GM18907 (cell line): ENCODE measurements at regions not wholly inside any gene's neighbourhood (a gene's known extent, or its start where the extent isn't known, plus 50 kb on each side); places are given as distances from the start of the nearest gene placed in this dataset.

ENCODE experiments used
- ATAC-seq: cut with Tn5 transposase; IDR thresholded peaks from one replicate; pipeline ENCODE4 v1.9.1; 2021; ENCODE audit warnings: mild to moderate bottlenecking, moderate library complexity; ENCODE audit not compliant: unreplicated experiment

DNA sequence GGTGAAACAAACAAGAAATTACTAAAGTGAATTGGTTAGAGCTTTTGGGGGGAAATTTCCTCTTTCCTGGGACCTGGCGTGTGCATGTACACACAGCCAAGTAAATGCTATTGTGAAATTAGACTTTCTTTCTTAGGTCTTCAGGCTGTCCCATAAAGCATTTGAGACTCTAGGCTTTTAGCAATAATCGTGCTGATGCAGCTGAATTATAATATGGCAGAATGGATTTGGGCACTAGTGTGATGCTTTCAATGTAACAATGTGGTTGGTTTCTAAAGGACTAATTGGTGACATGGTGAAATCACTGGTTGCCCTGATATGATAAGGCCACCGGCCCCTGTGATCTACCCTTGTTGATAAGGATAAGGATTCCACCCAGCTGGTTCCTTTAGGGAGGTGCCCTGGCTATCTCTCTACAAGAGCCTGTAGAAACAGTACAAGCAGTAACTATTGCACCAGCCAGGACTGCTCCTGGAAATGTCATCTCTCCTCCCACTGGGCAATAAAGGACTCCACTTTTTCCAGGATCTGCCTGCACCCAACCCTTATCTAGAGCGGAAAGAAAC is 164.1 kb downstream of the TFAP2A start:
- no peak for ATAC-seq

DNA sequence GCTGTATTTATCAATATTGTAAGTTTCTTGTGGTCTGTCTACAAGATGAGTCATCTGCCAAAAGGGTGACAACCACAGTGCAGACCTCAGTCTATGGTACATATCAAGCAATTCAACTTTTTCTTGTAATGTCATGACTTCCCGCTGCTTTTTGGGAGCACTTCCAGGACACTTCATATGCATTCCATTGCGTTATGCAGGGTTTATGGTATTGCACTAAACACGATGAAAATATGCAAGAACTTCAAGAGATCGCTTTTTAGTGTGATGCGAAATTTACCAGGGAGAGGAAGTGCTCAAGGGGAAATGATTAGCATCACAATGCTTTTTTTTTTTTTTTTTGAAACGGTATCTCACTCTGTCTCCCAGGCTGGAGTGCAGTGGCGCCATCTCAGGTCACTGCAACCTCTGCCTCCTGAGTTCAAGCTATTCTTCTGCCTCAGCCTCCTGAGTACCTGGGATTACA is 166.5 kb downstream of the TFAP2A start:
- ATAC-seq, result no peak

DNA sequence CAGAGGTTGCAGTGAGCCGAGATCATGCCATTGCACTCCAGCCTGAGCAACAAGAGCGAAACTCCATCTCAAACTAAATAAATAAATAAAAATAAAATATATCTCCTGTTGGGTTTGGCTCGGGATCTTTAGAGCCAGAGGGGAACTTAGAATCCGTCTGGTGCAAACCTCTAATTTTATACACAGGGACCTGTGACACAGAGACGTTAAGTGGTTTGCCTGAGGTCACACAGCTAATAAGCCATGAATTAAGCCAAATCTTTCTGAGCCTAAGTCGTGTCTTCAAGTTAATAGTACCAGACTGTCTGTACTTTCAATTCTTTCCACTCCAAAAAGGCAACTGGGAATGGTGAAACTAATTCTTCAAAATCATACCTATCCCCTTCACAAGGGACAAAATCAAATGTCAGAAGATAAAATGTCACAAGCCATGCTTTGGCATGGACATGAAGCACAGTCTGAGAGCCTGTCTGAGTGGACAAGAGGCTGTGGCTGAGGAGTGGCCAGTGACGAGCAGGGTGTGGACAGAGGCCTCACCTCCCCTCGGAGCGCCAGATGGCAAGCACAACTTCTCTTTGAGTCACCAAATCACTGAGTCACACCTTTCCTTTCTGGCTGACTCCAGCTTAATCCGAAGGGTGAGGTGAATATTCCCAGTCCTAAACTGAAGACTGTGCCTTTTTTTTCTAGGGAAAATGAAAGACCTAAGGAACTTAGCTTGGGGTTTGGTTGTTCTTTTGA is 177.4 kb downstream of the TFAP2A start:
- no peak for ATAC-seq

DNA sequence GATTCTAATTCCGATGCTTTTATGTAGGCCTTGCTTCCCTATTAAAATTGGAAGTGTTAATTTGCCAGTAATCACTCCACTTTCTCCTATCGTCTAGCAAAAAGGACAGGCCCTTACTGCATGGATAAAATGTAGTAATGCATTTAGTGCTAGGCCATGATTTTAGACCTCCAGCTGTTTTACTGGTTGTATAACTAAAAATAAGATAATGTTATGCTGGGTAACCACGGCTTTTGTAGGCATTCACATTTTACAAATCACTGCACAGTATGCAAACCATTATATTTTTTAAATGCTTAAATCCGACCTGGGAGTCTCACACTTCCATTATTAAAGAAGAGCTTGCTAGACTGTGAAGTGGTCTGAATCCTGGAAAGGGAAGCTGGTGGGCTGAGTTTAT is 179.5 kb downstream of the TFAP2A start:
- no peak for ATAC-seq

DNA sequence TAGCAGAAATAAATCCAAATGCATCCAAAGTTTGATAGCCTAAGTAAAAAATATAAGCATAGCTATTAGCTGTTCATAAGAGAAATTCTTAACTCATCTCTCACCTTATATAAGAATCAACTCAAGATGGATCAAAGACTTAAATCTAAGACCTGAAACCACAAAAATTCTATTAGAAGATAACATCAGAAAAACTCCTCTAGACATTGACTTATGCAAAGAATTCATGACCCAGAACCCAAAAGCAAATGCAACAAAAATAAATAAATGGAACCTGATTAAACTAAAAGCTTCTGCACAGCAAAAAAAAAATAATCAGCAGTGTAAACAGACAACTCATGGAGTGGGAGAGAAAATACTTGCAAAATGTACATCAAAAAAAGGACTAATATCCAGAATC is 184.3 kb downstream of the TFAP2A start:
- ATAC-seq, result no peak

DNA sequence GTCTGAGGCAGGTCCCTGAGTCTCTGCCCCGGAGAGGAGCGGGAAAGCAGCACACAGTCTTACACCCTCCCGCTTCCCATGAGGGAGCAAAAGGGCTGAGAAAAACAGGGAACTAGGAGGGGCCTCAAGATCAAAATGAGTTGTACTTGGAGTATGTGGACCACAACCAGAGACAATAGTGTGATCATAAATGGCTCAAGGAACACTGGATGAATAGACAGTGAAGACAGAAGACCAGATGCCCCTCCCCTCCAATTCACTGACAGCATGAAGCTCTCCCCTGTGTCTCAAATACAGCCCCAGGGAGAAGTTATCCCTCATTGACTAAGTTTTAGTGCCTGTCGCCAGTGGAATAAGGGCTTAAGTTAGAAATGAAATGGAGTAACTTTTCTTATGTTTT is 191.0 kb downstream of the TFAP2A start:
- no peak for ATAC-seq

DNA sequence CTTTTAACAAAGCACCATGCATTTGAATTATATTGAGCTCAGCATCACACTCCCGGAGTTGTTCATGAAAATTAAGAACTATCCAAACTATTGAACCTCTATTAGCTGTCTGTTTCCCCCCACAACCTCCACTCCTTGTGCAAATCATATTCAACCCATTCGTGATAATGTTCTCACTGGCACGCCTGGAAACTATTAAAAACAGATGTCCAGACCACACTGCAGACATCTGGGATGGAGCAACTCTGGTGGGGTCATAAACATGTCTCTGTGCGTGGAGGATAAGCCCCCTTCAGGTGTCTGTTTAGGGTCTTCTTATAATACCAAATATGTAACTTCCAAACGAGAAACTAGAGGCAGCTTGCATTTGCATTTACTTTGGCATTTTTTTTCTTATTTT is 193.7 kb downstream of the TFAP2A start:
- no peak for ATAC-seq

DNA sequence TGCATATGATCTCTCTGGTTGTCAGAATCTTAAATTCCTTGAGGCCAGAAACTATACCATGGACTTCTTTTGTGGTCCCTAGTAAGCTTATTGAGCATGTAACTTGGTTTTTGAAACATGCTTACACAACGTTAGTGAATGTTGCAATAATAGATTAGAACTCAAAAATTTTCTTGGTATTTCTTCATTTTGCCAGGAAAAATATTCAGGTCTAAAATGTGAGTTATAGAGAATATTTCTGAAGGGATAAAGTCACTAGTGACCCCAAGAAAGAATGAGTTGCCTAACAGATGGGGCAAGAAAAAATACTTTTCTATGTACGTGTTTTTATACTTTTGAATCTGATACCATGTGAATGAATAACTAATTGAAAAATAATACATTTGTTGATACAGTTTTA is 195.4 kb downstream of the TFAP2A start:
- no peak for ATAC-seq

DNA sequence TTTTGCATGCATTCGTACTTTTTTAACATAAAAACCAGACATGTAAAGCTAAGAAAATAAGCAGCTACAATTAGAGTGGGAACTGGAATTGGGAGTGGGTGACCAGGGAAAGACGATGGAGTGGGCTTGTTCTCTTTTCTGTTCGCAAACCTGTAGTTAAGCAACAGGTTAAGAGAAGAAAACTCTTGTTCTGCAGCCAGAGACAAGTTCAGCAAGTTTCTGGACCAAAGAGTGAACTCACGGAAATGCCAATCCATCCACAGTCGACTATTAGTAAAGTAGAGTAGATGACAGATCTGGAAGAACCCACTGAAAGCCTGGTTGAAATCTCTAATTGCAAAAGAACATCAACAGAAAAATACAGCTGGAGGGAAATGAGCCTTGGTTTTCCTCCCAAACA is 197.8 kb downstream of the TFAP2A start:
- no peak for ATAC-seq

DNA sequence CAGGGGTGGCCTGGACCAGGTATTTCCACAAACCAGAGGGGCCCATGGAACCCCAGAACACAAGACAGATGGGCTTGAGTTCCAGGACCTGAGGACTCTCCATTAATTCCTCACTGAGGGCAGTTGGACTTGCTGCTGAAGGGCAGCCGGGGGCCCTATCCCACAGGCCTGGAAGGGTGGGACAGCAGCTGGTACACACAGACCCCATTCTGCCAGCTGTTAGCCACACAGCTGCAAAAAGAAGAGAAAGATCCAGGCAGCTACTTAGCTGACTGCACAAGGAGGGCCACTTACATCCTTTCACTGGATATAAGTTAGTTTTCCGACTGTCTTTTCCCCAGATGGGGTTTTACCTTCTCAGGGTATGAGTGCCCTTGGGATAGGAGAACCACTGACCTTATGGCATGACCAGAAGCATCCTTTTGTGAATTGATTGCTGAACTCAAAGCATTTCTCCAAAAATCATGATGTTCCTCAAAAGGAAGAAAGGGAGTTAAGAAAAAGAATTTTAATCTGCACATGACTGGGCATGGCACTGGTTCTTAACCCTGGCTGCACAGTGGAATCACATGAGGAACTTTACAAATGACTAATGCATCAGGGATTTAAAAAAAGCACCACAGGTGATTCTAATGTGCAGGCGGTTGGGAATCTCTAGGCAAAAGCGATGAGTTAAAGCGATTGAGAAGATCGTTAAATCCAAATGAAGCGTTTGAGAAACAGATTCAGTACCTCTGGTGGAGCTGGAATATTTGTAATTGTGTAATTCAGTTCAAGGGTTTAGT is 199.4 kb downstream of the TFAP2A start:
- ATAC-seq, result no peak

DNA sequence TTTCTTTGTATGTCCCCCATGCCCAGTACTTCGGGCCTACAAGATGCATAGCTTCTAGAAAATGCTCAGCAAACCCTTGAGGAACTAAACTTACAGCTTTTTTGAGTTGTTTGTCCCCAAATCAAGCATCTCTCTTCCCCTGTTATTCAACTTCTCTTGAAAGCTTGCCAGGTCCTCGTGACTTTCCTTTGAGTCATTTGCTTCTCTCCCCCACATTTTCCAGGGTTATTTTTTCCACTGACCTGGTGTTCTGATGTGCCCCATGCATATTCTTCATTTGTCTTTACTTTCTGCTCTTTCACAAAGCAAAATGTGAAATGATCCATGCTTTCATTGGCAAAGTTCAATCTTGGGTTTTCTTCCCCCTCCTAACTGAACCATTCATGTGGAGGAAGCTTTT is 204.8 kb downstream of the TFAP2A start:
- no peak for ATAC-seq

DNA sequence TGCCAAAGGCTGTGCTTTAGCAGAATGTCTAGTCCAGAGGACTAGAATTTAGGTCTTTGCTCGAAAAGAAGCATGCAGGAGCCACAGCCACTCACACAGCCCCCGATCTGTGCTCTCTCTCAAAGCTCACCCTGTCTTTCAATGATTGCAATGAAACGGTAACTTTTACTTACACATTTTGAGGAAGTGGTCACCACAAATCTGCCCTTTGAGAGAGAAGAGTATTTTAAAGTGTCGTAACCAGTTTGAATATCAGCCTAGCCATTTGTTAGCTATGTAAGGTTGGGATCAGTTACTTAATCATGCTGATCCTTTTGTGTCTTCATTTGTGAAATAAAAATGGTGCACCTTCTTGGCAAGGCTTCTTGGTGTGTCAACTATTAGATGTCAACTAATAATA is 209.0 kb downstream of the TFAP2A start:
- ATAC-seq, result peak; percentile 94

DNA sequence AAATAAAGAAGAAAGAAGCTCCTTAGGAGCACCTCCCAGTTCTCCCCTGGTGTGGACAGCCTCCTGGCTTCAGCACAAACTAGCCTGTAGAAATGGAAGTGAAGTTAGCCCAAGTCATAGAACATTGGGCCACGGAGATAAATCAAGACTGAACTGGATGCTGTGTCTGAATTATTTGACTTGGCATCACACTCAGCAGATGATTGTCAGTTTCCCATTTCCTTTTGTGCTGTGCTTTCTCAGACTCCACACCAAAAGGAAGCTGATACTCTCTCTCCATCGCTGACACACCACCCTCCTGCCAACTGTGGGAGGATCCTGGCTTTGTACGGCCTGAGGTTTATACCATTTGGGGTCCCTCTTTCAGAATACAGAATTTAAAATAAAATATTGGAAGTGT is 209.8 kb downstream of the TFAP2A start:
- ATAC-seq, result no peak

DNA sequence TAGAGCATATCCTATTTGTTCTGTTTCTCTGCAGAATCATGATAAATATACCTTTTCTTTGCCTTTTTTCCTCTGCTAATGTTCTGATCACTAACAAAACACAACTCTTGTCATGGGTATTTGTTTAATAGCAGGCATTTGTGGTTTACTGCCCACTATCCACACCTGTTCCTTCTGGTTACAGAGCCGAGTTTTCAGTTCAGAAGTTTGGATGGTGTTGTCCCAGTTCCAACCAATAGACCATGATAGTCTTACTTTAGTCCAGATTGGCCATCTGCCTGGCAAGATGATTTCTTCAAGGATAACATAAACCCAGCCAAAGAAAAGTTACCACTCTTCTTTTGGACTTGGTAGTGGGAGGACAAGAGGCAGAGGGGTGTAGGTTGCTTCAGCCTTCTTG is 211.2 kb downstream of the TFAP2A start:
- ATAC-seq, result no peak

DNA sequence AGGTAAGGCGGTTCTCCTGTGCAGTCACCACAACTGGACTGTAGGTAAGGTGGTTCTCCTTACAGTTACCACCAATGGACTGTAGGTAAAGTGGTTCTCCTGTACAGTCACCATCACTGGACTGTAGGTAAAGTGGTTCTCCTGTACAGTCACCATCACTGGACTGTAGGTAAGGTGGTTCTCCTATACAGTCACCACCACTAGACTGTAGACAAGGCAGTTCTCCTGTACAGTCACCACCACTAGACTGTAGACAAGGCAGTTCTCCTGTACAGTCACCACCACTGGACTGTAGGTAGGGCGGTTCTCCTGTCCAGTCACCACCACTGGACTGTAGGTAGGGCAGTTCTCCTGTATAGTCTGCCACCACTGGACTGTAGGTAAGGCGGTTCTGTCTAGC is 212.3 kb downstream of the TFAP2A start:
- no peak for ATAC-seq

DNA sequence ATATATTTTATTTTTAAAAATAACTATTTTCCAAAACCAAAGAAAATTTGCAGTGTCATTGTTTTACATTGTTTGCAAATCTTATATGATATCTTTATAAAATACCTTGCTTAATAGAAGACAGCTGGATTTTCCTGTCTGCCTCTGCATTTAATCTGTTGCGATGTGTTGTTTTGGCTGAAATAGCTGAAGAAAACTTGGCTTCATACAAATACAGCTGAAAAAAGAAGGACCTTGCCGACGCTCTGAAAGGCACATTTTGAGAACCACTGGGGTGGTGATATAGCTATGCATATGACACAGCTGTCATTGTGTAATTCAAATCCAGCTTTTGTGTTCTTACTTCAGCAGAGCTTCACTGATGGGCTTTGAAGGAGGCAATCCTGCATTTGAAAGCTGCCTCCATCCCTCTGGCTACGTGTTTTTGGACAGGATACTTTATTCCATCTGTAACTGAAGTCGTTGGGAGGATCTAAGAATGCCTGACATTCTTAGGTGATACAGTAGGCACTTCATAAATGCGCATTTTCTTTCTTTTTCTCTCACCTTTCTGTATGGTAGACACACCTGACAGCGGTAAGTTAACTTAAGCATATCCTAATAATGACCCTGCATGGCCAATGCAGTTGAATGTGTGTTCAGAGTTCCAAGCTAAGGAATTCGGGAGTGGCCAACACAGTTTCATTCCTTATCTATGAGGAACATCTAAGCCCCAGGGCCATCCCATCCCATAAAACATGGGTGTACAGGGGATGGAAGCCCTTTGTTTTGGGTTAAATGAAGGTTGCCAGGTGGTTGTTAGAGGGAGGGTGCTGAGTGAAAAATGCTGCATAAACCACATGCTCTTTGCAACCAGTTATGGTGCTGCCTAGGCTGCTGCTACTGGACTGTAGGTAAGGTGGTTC is 213.0 kb downstream of the TFAP2A start:
- no peak for ATAC-seq

DNA sequence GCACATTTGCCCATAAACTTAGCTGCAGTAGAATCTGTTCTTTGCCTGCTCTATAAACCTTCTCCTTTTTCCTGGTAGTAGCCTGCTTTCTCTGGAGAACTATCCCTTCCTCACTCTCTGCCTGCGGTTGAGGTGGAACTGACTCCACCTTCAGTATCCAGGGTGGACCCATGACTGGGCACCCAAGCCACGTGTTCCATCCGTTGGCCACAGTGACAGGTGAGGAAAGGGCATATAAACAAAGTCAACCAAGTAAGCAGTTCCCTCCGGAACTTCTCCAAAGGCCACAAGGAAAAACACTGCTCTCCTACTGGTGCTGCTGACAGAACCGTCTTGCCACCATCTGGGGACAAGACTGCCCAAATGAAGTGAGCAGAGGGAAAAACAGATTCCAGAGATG is 218.8 kb downstream of the TFAP2A start:
- no peak for ATAC-seq

DNA sequence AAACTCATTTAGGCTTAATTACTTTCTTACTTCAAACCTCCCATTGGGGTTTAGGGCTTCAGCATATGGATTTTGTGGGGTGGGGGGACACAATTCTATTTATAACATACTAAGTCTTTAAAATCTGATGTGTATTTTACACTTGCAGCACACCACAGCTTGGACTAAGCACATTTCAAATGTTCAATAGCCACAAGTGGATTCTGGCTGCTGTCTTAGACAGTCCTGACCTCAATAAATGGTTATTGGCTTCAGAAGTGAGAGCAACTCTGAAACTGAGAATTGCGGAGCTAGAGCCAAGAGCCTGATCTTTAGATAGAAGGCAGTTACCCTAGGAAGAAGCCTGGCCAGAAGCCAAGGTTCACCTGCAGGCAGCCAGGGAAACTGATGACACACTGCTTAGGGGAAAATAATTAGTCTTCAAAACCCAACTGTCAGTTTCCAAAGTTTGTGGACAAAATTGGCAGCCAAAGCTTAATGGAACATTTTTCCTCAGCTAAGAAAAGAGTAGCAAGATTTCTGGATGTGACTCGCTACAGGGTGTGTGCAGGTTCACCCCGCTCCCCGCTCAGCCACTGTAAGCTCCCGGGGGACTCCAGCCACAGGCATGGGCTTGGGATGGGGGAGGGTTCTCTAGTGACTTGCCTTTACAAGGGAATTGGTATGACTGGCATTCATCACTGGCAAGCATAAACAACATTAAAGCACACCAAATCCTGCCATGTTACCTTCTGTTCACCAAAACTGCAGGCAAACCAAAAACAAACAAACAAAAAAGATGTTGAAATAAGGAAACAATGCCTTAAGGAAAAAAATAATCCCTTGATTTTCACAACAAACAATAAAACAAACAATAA is 219.8 kb downstream of the TFAP2A start:
- ATAC-seq, result no peak

DNA sequence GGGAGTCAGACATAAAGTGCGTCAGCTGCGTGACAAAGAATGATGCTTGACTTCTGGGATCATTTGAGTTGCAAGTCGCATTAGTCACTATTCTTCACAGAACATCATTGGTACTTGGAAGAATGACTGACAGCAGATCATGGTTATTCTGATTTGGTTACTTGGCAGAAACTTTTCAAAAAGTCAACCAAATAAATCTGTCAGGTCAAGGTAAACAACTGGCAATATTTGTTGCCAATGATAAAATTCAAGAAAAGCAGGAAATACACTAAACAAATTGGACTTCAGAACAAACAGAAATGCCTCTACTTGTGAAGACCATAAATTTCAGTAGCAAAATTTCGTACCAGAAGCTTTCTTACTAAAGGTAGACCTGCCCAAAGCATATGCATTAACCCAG is 221.6 kb downstream of the TFAP2A start:
- no peak for ATAC-seq

DNA sequence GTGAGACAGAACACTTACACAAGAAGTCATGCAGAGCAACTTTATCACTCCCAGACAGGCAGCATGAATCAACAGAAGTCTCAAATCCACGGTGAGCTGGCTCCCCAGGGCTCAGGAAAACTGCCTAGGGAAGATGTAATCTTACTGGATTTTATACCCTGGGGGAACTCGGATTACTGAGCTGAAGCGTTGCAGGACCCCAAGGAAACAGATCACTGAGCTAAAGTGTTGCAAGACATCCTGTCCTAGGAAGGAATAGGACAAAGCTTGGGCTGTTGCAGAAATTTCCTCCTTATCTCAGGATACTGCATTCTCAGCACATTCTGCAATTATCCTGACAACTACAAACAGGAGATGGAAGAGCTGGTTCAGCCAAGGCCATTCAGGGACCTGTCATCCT is 224.8 kb downstream of the TFAP2A start:
- ATAC-seq, result no peak
